ENCODE measurements at regions not wholly inside any gene's neighbourhood (a gene's known extent, or its start where the extent isn't known, plus 50 kb on each side); places are given as distances from the start of the nearest gene placed in this dataset.

DNA sequence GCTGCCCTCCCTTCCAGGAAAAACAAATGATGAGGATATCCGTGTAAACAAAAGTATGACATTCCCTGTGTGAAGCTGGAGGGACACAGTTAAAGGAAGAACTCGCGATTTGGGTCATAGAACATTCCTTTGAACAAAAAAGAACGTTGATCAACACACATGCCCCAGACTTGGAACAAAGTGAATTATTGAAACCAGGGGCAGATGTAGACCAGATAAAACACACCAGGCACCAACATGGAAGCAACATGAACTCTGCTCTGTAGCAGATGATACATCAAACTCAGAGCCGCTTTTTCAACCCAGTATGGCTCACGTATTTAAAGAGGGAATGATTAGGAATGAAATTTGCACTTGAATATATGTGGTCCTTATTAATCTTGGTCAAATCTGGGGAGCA, 206.5 kb downstream of the TMEM182 start:
- no peak for DNase-seq

DNA sequence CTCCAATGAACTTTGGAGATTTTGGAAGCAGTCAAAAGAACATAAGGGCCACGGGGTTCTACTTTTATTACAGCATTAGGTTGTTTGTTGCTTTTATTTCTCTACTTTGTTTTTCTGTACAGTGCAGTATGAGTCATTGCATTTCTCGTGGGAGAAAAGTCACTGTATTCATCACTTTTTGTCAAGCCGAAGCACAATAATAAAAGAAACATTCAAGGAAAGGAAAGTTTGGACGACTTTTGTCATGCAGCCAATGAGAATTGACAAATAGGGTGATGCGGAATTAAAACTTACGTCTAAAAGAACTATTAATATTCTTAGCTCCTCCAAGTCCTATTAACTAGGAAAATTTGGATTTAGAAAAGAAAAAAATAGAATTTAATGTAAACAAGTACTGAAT, 209.9 kb downstream of the TMEM182 start:
- no peak for DNase-seq

DNA sequence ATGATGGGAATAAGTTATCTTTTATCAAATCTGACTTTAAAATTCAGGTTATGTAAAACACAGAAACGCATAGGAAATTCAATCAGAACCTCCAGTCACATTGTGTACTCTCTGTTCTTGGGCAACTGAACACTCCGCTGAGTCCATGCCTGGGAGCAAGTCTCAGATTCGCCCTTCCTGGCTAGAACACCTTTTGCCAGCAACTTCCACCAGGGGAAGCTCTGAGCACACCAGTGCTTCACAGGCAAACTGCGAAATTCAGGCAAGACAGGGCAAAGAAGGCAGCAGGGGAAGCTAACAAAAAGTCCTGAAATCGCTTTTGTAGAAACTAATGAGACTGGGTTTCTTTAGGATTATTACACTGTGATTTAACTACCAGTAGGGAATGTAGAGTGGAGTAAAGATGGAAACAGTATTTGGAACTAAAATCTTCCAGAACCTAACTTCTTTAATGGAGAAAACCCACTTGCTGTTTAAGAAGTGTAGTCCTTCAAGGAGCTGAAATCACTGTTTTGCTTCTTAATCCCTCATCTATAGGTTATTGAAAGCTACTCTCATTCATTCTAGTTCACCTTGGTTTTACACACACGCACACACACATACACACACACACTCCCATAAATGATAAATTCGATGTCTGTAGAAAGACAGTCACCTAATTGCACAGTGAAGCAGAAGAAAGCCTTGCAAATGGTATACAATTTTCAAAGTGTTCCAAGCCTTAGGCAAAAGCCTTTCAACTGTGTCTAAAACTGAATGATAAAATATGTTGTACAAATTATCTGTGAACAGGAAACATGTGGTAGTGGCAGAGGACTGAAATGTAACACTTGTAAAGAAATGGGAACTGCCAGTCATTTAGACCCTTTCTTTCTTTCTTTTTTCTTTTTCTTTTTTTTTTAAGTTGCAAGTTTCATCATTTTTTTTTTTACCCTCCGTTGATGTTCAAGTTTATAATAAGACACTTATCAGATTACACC, 214.5 kb downstream of the TMEM182 start:
- peak; percentile 23 for DNase-seq

DNA sequence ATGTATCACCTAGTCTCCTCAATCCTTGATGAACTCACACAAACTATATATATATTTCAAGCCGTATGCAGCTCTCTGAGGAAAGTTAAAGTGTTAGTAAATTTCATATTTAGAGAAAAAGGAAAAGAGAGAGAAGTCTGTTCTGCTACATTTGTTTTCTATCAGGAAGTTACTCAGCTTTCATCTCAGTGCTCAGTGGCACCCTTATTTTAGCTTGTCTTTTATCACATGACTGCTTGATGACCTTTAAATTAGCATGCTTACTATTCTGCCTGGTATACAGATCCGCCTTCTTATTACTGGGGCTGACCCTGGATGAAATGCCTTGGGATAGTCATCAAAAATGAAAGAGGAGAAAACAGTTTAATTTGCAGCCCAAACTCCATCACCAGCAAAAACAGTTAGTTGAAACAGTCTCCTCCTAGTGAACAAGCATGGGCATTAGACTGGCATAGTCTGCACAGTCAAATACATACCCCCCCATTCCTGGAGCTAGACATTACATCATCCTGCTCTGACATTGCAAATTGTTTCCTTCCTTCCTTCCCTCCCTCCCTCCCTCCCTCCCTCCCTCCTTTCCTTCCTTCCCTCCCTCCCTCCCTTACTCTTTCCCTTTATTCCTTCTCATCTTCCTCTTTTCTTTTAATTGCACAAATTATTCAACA, 215.7 kb downstream of the TMEM182 start:
- no peak for DNase-seq

GRCh38 chr2:102978091-102978490, 216.3 kb downstream of the TMEM182 start:
- DNase-seq: no peak

- DNase-seq: no peak
Observed at GRCh38 chr2:102979429-102979828, 217.6 kb downstream of the TMEM182 start.

GRCh38 chr2:102983786-102984185, 222.0 kb downstream of the TMEM182 start:
- DNase-seq: no peak

- no peak for DNase-seq
Observed at GRCh38 chr2:102986826-102987490, 225.1 kb downstream of the TMEM182 start.

DNA sequence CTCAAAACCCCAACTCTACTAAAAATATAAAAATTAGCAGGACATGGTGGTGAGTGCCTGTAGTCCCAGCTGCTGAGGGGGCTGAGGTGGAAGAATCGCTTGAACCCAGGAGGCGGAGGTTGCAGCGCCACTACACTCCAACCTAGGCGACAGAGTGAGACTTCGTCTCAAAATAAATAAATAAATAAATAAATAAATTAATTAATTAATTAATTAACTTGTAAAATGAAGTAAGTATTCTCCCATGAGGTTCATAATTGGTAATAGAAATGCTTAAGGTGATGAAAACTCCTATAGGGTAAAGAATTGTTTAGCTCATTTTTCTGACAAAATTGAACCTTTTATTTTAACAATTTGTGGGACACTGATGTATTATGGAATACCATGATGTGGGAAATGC, 230.8 kb downstream of the TMEM182 start:
- DNase-seq: no peak

DNA sequence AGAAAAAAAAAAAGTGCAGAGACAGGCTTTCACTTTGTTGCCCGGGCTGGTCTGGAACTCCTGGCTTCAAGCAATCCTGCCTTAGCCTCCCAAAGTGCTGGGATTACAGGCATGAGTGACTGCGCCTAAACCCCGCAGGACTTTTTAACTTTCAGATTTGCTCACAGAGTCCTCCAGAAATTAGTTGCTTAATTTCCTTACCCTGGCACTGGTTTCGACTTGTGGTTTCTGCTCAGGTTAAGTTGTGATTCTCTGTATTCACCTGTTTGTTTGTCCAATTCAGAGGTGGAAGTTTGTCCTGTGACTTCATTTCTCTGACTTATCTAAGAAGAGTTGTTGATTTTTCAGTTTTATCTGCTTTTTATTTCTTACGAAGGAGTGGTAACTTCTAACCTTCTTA, 238.1 kb downstream of the TMEM182 start:
- no peak for DNase-seq

DNA sequence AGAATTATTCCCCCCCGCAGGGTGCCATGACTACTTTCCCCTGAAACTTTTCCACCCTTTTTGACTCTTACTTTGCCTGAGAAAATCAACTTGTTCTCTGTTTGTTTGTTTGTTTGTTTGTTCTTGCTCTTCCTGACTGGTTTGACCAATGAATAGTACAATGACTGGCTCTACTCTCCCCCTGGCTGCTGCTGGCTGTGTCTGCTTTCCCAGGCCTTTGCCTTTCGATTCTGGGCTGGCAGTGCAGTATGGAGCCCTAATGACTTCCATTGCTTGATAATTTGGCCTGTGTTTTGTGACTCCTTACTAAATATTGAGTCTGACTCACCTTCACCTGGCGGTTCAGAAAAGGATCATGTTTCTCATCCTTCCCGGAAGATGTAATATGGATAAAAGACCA, 241.1 kb downstream of the TMEM182 start:
- DNase-seq: no peak

- no peak for DNase-seq
Observed at GRCh38 chr2:103003750-103004260, 242.0 kb downstream of the TMEM182 start.

DNA sequence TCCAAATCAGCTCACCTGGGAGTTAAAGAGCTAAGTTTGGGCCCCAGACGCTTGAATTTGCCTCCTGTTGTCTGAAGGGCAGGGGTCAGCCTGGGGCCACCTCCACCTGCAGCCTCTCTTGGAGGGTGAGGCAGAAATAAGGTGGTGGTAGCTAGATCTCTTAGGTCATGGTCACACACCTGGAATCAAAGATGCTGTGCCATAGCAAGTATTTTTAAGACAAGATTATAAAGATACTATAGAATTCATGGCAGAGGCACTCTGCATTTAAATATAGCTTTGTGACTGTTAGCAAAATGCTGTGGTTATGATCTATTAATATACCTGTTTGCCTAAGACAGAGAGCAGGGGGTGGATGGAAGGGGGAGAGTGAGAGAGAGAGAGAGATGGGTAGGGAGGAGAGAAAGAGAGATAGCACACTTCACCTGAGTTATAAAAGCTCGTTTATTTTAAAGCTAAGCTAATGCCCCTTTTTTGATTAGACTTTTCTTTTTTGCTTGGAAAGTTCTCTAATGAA, 242.7 kb downstream of the TMEM182 start:
- DNase-seq: no peak

DNA sequence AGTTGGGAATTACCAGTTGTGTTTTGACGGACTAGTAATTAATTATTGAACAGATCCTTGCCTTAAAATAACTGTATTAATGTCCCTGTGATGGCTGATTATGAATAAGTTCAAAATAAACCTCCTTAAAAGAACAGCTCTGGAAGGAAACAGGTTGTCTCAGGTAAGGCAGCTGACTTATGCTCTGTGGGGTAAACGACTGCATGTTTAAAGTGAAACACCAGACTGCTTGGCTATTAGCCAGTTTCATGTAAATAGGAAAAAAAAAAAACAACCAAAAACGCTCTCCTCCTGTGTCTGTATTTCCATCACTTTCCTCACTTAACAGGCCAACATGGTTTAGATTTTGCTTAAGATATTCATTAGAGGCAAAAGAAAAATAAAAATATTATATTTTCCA, 243.6 kb downstream of the TMEM182 start:
- DNase-seq: no peak

DNA sequence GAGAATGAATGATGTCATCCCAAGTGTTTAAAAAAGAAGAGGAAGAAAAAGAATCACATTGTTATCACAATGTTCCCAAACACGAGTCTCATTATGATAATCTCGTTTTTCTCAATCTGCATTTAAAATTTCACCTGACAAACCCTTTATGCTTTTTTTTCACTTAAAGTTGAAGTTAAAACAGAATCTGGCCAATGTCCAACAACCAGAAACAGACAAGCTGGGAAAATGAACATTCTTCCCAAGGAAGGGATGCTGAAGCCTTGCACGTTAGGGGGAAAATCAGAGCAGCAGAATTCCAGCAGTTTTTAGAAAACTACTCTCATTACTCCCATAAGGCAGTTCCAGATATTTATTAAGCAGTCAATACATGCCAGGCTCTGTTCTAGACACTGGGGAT, 245.3 kb downstream of the TMEM182 start:
- DNase-seq: no peak

GRCh38 chr2:103008586-103008985, 246.8 kb downstream of the TMEM182 start:
- peak; percentile 2 for DNase-seq

GRCh38 chr2:103009871-103010270, 248.0 kb downstream of the TMEM182 start:
- DNase-seq: peak; percentile 26

- DNase-seq: no peak
Observed at GRCh38 chr2:103010306-103010705, 248.5 kb downstream of the TMEM182 start.

- DNase-seq: no peak
Observed at GRCh38 chr2:103010751-103011150, 248.9 kb downstream of the TMEM182 start.

GRCh38 chr2:103012590-103012989, 250.8 kb downstream of the TMEM182 start:
- no peak for DNase-seq

- no peak for DNase-seq
Observed at GRCh38 chr2:103025056-103025455, 263.2 kb downstream of the TMEM182 start.

DNA sequence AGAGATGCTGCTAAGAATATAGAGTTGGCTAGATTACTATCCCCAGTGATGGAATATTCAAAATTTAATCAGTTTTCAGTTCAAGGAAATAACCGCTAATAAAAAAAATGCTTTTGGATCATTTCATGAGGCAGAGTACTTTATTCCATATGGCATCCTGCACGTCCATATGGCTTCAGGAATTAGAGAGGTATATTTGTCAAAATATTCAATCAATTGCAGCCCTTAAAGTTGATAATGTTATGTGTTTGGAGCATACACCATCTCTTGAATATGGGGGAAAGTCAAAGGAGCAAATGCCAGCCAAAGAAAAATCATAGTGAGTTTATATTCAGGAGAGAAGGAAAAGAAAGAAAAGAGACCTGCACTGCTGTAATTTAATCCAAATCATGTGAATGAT, 266.4 kb downstream of the TMEM182 start:
- DNase-seq: no peak
